Stimulated activated CD8-positive, alpha-beta memory T cell treated with anti-CD3 and anti-CD28 coated beads, Interleukin-4, amount 100 ng/mL, for 1 hour (primary cell): ENCODE measurements at regions not wholly inside any gene's neighbourhood (a gene's known extent, or its start where the extent isn't known, plus 50 kb on each side); places are given as distances from the start of the nearest gene placed in this dataset.

ENCODE experiments used
- DNase-seq, 2 donors: peaks; one replicate each; pipeline ENCODE4 v3.0.0-alpha.2; 2020; ENCODE audit warnings: low read depth in 2 of 2, low spot score in 1 of 2

DNA sequence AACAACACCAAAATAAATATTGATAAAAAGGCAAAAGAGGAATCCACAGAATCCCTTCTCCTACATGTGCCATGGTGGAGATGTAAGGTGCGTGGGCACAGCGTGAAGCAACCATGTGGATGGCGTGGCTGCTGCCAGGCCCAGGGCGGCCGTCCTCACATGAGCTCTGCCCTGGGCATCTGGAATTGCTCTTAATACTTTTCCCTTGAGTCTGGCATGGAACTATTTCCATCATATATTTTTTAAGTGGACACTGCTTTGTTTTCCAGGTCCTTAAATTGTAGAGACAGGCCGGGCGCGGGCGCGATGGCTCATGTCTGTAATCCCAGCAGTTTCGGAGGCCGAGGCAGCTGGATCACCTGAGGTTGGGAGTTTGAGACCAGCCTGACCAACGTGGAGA lies 349.3 kb downstream of the IRX1 start:
- no peak for DNase-seq

DNA sequence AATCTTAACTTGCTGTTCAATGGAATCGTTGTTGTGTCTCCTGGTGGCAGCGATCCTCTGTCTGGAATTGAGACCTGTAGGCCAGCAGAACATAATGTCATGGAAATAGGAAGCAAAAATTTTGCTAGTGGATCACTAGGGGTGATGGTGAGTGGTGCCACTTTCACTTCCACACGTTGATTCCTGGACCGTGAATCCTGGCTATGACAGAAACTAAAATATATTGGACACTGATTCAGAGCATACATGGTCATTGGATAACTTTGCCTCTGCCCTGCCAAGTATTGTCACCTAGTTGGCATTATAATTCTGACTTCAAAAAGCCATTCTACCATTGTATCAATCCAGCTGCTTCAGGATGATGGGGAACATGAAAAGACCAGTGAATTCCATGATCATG lies 353.2 kb downstream of the IRX1 start:
- DNase-seq = no peak

DNA sequence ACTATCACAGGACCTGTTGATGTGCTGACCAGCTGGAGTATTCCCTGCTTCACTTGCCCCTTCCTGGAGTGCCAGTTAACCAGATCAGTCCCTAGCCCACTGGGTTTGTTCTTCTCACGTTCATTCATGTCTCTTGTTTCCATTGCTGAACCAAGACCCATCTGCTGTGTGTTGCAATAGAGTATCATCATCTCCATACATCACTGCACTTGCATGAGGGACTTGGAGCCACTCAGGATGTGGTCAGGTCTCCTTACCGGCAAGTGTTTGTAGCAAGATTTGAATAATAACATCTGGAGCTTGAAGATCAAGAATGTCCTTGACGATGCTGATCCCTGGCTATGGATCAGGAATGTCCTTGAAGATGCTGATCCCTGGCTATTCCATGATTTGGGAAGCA lies 358.6 kb downstream of the IRX1 start:
- DNase-seq = no peak

DNA sequence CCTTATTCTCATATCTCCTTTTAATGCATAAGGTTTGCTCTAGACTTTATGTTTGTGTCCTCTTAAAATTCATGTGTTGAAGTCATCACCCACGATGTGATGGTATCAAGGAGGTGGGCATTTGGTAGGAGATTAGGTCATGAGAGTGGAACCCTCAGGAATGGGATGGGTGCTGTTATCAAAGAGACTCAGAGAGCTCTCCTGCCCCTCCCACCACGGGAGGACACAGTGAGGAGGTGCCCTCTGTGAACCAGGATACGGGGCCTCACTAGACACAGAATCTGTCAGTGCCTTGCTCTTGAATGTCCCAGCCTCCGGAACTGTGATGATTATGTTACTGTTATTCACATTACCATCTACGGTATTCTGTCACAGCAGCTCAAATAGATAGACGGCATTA lies 359.0 kb downstream of the IRX1 start:
- DNase-seq = no peak

DNA sequence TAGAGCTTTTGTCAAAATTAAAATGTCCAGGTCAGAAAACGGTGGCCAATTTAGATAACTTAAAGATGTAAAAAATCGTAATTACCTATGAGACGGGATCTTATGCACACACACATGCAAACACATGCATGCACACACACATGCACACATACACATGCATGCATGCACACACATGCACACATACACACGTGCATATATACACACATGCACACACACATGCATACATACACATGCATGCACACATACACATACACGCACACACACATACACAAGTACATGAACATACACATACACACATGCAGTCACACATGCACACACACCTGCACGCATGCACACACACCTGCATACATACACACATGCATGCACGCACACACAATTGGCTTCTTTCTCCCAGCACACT lies 362.0 kb downstream of the IRX1 start:
- DNase-seq = no peak

DNA sequence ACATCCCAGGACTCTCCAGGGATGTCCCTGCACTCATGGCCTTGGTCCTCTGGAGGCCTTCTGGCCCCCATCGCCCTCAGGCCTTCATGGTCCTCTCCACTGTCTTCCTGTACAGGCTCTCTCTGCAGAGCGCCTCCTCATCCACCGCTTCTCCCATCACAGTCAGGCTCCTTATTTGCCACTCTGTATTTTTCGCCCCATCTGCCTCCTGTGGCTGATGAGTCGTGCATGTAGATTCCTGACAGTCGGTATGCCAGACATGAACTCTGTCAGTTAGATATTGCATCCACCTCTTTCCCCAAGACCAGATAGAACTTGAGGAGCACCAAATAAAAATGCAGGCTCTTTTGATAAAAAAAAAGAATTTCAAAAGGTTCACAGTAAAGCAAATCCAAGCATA lies 362.8 kb downstream of the IRX1 start:
- no peak for DNase-seq

DNA sequence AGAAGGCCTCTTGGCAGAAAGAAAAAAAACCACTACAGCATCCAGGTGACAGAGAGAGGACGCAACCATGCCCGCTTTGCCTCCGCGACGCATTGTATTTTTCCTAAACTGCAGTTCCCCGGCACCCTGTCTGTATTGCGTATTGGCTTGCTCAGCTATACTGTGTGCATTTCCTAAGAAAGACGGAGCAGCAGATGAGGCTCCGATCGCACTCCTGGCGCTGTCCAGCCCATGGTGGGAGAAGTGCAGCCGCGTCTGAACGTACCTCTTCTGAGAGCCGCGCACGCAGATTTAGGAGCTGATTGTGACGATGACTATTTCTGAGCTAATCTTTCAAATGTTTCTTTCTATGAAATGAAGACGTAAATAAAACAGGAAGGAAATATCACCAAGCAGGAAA lies 366.5 kb downstream of the IRX1 start:
- DNase-seq = no peak

DNA sequence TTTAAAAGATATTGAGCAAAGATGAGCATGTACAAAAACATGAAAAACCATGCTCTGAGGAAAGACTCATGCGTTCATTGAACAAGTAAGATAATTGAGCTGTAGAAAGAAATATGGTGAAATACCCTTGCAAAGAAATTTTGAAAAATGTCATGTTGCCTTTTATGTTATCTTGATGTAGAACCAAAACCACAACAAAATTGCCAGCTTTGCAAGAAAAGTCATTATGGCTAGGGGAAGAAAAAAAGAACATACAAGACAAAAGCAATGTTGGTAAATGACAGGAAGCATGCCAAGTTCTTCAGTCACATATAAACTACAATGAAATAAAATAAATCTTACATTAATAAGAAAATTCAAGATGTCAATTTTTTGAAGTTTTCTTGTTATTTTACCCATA lies 368.0 kb downstream of the IRX1 start:
- no peak for DNase-seq

DNA sequence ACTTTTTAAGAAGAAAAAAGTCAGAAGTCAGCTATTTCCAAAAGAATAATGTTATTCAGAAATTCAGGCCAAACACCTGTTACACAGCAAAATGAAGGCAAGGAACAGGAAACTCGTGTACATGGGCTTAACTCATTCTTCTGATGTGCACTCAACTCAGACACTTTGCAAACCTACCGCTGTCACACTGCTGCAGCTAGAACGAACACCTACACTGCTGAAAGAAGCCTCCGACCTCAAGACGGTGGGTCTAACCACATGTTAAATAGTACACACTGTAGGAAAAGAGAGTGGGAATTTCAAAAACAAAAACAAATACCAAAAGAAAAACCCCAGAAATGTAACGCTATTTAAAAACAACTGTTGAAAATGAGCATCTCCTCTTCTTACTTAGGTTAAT lies 384.5 kb downstream of the IRX1 start:
- DNase-seq = no peak

DNA sequence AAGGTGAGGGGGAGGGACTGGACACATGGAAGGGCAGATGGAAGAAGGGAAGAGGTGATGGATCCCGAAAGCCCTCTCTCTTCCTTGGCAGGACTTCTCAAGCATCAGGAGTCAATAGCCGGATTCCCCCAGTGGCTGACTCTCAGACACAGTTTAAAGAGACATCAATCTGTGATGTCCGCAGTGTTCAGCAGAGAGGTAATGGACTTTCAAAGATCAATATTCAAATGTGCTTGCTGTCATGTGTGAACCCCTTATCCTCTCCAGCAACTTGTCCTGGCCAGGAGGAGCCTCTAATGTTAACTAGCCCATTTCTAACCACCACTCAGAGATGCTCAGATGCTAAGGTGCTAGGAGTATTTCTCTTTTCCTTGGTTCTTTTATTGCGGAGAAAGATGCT lies 392.2 kb downstream of the IRX1 start:
- DNase-seq = no peak

DNA sequence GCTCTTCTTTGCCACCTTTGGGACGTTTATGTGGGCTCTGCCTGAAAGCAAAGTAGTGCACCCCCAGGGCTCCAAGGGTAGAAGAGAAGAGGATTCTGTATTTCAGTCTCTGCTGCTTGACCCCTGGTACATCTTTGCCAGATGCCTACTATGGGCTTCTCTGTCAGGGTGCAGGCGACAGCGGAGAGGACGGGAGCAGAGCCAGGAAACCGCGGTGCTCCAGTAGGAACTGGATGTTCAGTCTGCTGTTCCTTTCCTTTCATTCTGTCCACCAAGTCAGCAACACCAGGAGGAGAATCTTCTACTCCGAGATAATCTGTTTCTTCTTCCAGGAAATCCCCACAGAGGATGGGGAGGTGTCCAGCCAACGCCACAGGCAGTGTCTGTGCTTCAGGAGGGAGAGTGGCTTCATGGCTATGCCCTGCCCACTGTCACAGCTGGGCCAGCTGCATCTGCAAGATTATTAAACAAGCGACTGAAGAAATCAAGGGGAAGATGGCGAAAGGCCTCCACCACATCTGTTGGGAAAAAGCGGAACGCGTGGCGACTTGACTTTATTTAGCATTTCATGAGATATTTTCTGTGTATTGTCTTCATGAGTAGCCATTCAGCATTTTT lies 398.3 kb downstream of the IRX1 start:
- DNase-seq = no peak

DNA sequence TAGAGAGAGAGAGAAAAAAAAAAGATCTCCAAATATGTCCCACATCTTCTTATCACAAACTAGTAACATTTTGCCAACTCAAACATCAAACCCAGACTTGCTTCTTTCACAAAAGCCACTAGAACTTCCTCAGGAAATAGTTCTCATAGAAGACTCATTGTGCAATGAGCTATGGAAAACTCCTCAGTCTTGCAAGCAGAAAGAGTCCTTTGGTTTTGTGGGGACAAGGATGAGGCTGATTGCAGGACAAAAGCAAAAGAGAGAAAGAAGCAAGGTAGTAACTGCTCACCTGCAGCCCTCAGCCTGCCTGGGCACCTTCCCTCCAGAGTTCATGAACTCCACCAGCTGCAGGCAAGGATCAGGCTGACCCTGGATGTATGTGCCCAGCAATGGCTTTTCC lies 399.0 kb downstream of the IRX1 start:
- no peak for DNase-seq

DNA sequence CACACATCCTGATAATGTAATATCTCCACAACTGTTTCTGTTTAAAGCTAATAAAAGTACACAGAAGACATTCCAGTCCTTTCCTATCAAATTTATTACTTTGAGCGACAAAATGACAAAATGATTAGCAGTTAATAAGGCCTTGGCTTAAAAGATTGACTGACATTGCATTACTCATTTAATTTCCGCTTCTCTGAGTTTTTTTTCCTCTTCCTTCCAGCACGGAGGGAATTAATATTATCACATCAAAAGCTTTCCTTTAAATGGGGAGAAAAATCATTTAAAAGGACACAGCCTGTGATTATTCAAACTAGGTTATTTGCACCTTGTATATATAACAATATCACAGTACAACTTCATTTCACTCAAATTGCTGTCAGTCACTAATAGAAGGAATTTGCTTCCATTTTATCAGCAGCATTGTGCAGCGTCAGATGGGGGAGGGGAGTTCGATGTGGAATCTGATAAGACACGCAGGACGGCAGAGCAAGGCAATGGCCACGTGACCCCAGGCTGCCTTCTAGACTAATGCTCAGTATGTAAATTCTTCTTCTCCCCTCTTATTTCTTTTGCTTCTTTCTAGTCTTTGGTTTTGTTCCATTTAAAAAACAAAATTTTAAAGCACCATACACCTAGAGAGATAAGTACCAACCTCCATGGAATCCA lies 400.5 kb downstream of the IRX1 start:
- no peak for DNase-seq

DNA sequence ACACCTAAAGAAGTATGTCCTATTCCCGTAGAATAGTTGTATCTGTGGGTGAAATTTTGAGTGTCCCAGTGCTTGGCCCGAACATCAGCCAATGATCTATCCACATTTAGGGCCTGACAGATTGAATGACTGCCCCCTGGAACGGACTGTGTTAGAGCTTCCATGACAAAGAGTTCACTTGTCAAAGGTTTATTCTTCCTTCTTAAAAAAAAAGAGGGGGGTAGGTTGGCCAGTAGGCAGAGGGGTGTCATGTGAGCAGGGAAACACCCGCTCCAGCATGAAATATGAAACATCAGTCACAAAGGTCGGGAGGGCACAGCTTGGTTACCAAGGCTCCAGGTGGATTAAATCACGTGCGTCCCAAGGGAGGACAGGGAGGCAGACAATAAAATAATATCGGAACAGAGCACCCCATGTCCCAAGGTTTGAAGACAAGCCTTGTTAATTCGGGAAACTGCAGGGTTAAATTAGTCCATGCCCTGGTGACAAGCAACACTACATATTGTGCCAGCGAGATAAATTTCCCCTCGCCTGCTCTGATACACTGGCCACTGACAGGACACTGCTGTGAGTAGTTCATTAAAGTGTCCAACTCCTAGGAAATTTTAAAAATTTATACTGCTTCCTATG lies 401.2 kb downstream of the IRX1 start:
- DNase-seq = no peak

DNA sequence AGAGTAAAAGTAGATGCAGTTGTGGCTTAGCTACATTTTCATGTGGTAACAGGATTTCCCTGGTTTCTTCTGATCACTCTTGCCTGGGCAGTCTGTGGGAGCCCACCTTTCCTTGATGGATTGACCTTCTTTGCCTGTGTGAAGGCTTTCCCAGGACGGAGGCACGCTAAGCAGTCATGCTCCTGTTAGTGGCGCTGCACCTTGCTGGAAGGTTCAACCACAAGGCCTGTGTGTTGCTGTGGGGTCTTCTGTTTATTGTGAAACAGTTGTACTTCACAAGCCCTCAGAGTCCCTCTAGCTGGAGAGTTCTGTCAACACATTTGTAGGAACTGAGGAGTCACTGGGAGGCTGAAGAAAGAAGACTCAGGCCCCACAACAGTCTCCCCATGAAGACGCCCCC lies 402.0 kb downstream of the IRX1 start:
- no peak for DNase-seq

DNA sequence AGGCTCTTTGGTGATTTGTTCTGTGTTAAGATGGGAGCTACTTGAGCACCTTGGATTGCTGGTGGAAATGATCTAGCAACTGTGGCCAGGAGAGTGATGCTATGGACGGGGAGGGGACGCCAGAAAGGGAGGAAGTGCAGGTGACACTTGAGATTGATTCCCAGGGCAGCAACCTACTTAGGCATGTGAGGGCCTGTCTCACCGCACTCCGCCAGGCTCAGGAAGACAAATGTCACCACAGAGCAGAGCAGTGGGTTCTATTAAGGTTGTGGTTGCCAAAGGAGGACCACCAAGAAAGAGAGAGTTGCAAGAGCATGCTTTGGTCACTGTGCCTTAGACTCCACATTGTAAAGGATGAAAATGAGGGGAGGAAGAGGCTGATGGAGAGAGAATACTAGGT lies 404.3 kb downstream of the IRX1 start:
- no peak for DNase-seq

DNA sequence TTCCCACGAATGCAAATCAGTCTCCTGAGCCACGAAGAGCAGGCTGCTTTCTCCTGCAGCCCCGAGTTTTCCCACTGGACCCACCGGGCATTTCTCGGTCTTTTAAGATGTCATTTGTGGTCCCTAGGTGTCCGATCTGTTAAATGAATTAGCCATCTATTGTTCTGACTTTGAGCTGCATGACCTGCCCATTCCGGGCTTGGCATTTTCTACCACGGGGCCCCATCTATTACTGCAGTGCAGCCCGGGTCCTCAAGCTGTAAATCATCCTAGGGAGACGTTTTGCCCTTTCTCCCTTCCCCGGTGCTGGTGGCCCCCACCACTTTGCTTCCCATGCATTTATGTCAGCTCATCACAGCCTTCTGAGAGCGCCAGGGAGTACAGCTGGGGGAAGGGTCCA lies 405.4 kb downstream of the IRX1 start:
- no peak for DNase-seq

DNA sequence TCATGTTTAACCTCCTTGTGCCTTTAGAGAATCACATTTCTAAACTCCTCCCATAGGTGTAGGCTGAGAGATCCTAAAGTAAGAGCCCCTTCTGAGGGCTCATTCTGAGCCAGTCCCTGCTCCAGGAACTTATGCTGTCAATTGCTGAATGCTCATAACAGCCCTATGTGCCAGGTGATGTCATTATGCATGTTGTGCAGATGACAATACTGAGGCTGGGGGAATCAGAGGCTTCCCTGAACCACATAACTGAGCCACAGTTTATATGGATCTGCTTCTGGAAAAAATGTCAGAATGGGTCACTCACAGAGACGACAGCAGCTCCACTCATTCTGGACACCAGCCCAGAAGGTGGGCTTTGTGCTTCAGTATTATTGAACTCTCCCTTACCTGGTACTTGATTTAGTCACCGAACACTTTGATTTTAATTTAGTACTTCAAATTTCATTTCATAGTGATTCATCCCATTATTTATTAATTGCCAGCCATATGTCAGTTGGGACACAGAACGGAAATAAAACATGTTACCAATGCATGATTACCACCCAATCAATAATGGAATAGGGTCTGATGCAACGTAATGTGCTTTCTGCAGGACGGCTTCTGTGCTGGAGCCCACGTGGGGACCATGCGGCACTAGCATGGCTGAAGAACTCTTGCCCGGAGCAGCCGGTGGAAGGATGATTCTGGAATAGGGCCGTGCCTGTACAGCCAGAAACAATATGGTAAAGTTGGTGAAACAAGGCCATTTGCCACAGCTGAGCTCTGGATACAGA lies 406.3 kb downstream of the IRX1 start:
- DNase-seq = no peak

DNA sequence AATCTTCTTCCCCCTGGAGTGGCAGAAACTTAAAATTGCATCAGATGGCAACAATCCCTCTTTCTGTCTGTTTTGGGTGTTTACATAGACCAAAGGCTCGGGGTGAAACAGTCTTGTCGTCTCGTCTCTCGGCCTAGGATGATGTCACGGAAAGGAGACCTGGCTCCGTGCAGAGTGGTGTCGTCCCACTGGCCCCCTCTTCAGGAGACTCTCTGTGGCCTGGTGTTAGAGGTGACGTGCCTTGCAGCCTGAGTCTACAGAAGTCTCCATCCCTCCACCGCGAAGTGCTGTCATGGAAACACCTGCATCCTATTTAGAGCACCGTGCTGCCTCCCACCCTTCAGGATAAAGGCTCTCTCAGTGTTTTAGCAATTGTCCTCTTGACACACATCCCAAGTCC lies 409.7 kb downstream of the IRX1 start:
- DNase-seq = no peak

DNA sequence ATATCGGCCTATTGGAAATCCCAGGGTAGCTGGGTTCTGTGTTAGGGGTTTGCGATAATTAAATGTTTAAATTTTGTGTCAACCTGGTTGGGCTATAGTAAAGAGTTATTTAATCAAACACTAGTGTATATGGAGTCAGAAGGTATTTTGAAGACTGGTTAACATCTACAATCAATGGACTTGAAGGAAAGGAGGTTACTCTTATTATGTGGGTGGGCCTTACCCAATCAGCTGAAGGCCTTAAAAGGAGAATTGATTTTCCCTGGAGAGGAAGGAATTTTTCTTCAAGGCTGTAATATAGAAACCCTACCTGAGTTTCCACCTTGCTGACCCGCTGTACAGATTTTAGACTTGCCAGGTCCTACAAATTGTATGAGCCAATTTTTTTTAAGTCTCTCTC lies 411.4 kb downstream of the IRX1 start:
- no peak for DNase-seq

DNA sequence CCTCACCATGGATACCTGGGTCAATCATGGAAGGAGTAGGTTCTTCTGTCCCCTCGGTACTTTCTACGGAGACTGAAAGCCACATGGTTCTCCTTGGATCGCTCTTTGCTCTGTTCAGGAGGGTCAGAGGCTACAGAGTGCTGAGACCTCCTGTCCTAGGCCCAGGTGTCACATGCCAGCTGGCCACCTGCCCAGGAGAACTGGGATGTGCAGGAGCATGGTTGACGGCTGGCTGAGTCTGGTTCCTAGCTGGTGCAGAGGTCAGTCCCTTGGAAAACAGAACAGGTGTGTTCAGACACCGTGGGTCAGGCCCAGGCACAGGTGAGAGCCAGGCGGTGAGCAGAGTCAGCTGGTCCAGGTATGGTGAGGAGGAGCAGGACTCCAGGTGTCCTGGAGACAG lies 416.3 kb downstream of the IRX1 start:
- DNase-seq = no peak
